GM12878 (cell line): ENCODE measurements at regions not wholly inside any gene's neighbourhood (a gene's known extent, or its start where the extent isn't known, plus 50 kb on each side); places are given as distances from the start of the nearest gene placed in this dataset.

Experiments
- ATAC-seq: fragments of 200-7000 bp; cut with Tn5 transposase; 3 replicates; pipeline ENCODE4 v1.9.1; 2020; ENCODE audit warnings: mild to moderate bottlenecking, moderate library complexity
- BruUV-seq: library from RNA; stranded (reverse); fragments of 400-500 nt; replicated peaks from 2 replicates; lab custom pipeline; 2021; lab: Mats Ljungman, UMichigan
- CTCF ChIA-PET: fragments of 300-600 bp; sonication (Branson Sonifier 250); formaldehyde crosslinking; extraction: SDS; loops from one replicate; lab custom pipeline; 2021; ENCODE audit warnings: inconsistent platforms; lab: Yijun Ruan, JAX
- POLR2A ChIA-PET: fragments of 350-600 bp; formaldehyde crosslinking; extraction: SDS; loops from one replicate; lab custom pipeline; 2021; ENCODE audit warnings: inconsistent platforms; lab: Charles Lee
- RAD21 ChIA-PET: fragments of 300-600 bp; sonication (Branson Sonifier 250); formaldehyde crosslinking; loops from one replicate; lab custom pipeline; 2023; ENCODE audit warnings: antibody characterized with exemption; ENCODE audit not compliant: unreplicated experiment; lab: Charles Lee
- SMC1A ChIA-PET: fragments of 300-600 bp; sonication (Branson Sonifier 250); formaldehyde crosslinking; loops from one replicate; lab custom pipeline; 2023; ENCODE audit not compliant: unreplicated experiment, uncharacterized antibody; lab: Charles Lee
- DNase-seq: peaks from one replicate; pipeline ENCODE4 v3.0.0-alpha.2; 2011; ENCODE audit warnings: low read depth, low spot score
- FAIRE-seq: peaks from 3 replicates; lab custom pipeline; 2011; peaks lifted over from hg19 to GRCh38; lab: Jason Lieb, UNC
- H2AFZ ChIP-seq: 2 replicates; pipeline ENCODE4 v1.6.0; 2011; ENCODE audit warnings: low read depth, low read length, control low read depth; ENCODE audit not compliant: control insufficient read depth
- H3K27ac ChIP-seq: 2 replicates; pipeline ENCODE4 v1.5.1; 2011; ENCODE audit warnings: control low read depth; ENCODE audit not compliant: control insufficient read depth, insufficient read depth
- H3K27me3 ChIP-seq, 2 experiments: replicated peaks in 1 of 2; 2 replicates each; pipeline versions ENCODE4 v1.6.0 to v1.6.1; 2011; ENCODE audit warnings: low read length in 1 of 2; ENCODE audit not compliant: control insufficient read depth in 2 of 2, insufficient read depth in 2 of 2
- H3K36me3 ChIP-seq, 2 experiments: 2 replicates each; pipeline ENCODE4 v1.5.1; 2011; ENCODE audit warnings: low read length in 1 of 2; ENCODE audit not compliant: control insufficient read depth in 2 of 2, insufficient read depth in 2 of 2
- H3K4me1 ChIP-seq: 2 replicates; pipeline ENCODE4 v1.6.1; 2011; ENCODE audit warnings: mild to moderate bottlenecking, low read length, moderate library complexity, mixed read lengths; ENCODE audit not compliant: control insufficient read depth, insufficient read depth
- H3K4me2 ChIP-seq: 2 replicates; pipeline ENCODE4 v1.6.0; 2011; ENCODE audit warnings: control low read depth; ENCODE audit not compliant: control insufficient read depth, insufficient read depth
- H3K4me3 ChIP-seq: fragments of 200-600 bp; sonication (generic); 2 replicates; pipeline ENCODE4 v1.5.1; 2016
- H3K79me2 ChIP-seq: 2 replicates; pipeline ENCODE4 v1.6.0; 2011; ENCODE audit warnings: low read length; ENCODE audit not compliant: control insufficient read depth, insufficient read depth
- H3K9ac ChIP-seq: 2 replicates; pipeline ENCODE4 v1.8.0; 2011; ENCODE audit warnings: low read length, control low read depth, mixed read lengths; ENCODE audit not compliant: control insufficient read depth, insufficient read depth
- H3K9me3 ChIP-seq: replicated peaks from 3 replicates; pipeline ENCODE4 v1.5.1; 2011; ENCODE audit warnings: mild to moderate bottlenecking, low read length; ENCODE audit not compliant: control insufficient read depth, insufficient read depth
- H4K20me1 ChIP-seq: 2 replicates; pipeline ENCODE4 v1.6.0; 2011; ENCODE audit not compliant: control insufficient read depth, insufficient read depth
- ASH2L ChIP-seq: fragments of 300-600, 200-600 bp; sonication (generic); IDR thresholded peaks from 2 replicates; pipeline ENCODE4 v1.6.1; 2017; ENCODE audit warnings: low read depth, mild to moderate bottlenecking, borderline replicate concordance
- DPF2 ChIP-seq: fragments of 450-650 bp; IDR thresholded peaks from 2 replicates; pipeline ENCODE4 v1.6.1; 2017; ENCODE audit warnings: mild to moderate bottlenecking
- KLF5 ChIP-seq: fragments of 450-650 bp; IDR thresholded peaks from 2 replicates; pipeline ENCODE4 v1.6.1; 2014; ENCODE audit warnings: mild to moderate bottlenecking; ENCODE audit not compliant: partially characterized antibody
- MXI1 ChIP-seq: fragments of 150-350 bp; IDR thresholded peaks from 2 replicates; pipeline ENCODE4 v1.6.1; 2011; ENCODE audit warnings: low read depth, mild to moderate bottlenecking, inconsistent platforms, low read length, improper control_type of control experiment
- WGBS: methylation state at CpG from one replicate; pipeline ENCODE4 v1.1.6; 2016; ENCODE audit warnings: low lambda C conversion rate; ENCODE audit not compliant: insufficient replicate concordance, insufficient coverage; ENCODE audit errors: missing lambda C conversion rate; 5-methylcytosine and 5-hydroxymethylcytosine counted together
- in situ Hi-C: fragments of 300-500 bp; cut with MboI; formaldehyde crosslinking; loops from 9 replicates; pipeline ENCODE4 v1.14.3; 2018; ENCODE audit warnings: mixed read lengths
- intact Hi-C: fragments of 100-400 bp; cut with micrococcal nuclease; formaldehyde crosslinking; loops from one replicate; pipeline ENCODE4 v1.14.2; 2022; ENCODE audit not compliant: unreplicated experiment
- TF ChIP-seq, protein P1 (sequence below): IDR thresholded peaks from 2 replicates; pipeline ENCODE4 v1.6.1; 2011; ENCODE audit warnings: low read depth, low read length, improper control_type of control experiment, borderline replicate concordance
- TF ChIP-seq, protein P2 (sequence below): fragments of 450-650 bp; IDR thresholded peaks from 2 replicates; pipeline ENCODE4 v1.6.1; 2017; ENCODE audit warnings: mild to moderate bottlenecking, moderate library complexity
- TF ChIP-seq, protein P3 (sequence below): IDR thresholded peaks from 2 replicates; pipeline ENCODE4 v1.6.1; 2012; ENCODE audit warnings: low read depth, low read length, improper control_type of control experiment
- TF ChIP-seq, protein P4 (sequence below): fragments of 450-650 bp; IDR thresholded peaks from 2 replicates; pipeline ENCODE4 v1.6.1; 2017; ENCODE audit warnings: mild to moderate bottlenecking, low read depth, inconsistent platforms; ENCODE audit not compliant: poor library complexity, severe bottlenecking
- TF ChIP-seq, protein P5 (sequence below): fragments of 450-650 bp; conservative IDR thresholded peaks from 2 replicates; pipeline ENCODE4 v1.6.1; 2017; ENCODE audit warnings: mild to moderate bottlenecking, moderate library complexity

DNA sequence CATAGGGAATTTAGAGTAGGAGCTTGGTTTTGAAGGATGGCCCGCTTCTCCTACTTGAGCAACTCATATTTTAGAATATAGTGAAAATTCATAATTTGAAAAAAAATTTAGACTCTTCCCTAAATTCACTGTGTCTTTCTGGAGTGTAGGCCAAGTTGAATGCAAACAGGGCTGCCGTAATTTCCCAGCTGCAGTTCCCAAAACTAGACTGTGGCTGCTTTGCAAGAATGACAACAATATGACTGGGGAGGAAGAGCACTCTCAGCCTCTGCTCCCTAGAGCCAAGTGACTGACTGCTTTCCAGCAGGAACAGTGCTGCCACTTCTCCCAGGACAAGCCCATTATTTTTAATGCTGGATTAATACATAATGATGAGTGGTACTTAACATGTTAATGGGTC is 209.0 kb downstream of the RHOU start:
- Histone ChIP-seq H3K9ac (no peak overlapping the region), H3K27ac (no peak overlapping the region), H3K27me3 (no peaks in the 10 kb centered on the region; a peak in 2 of 4 replicates), H2AFZ (no peak overlapping the region), H3K4me3 (no peak overlapping the region), H3K79me2 (no peaks in the 10 kb centered on the region), H4K20me1 (no peaks in the 10 kb centered on the region), H3K9me3 (no peaks in the 10 kb centered on the region), H3K36me3 (no peaks in the 10 kb centered on the region), H3K4me2 (no peak overlapping the region), H3K4me1 (no peaks in the 10 kb centered on the region)
- no TSS peak for BruUV-seq
- ChIA-PET RAD21 (no interaction called here), POLR2A (no interaction called here), CTCF (no interaction called here), SMC1A (no interaction called here)
- 30% methylated on average over 2 of the region's 2 CpGs for WGBS
- DNase-seq = no peak
- no peak for ATAC-seq
- in situ Hi-C loops (no loop called here), intact Hi-C loops (no loop called here)
- FAIRE-seq = no peak
- TF ChIP-seq ASH2L (no peak), KLF5 (no peak), MXI1 (no peak), DPF2 (no peak)
- TF ChIP-seq, protein P1, sequence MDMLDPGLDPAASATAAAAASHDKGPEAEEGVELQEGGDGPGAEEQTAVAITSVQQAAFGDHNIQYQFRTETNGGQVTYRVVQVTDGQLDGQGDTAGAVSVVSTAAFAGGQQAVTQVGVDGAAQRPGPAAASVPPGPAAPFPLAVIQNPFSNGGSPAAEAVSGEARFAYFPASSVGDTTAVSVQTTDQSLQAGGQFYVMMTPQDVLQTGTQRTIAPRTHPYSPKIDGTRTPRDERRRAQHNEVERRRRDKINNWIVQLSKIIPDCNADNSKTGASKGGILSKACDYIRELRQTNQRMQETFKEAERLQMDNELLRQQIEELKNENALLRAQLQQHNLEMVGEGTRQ = no peak
- TF ChIP-seq, protein P2, sequence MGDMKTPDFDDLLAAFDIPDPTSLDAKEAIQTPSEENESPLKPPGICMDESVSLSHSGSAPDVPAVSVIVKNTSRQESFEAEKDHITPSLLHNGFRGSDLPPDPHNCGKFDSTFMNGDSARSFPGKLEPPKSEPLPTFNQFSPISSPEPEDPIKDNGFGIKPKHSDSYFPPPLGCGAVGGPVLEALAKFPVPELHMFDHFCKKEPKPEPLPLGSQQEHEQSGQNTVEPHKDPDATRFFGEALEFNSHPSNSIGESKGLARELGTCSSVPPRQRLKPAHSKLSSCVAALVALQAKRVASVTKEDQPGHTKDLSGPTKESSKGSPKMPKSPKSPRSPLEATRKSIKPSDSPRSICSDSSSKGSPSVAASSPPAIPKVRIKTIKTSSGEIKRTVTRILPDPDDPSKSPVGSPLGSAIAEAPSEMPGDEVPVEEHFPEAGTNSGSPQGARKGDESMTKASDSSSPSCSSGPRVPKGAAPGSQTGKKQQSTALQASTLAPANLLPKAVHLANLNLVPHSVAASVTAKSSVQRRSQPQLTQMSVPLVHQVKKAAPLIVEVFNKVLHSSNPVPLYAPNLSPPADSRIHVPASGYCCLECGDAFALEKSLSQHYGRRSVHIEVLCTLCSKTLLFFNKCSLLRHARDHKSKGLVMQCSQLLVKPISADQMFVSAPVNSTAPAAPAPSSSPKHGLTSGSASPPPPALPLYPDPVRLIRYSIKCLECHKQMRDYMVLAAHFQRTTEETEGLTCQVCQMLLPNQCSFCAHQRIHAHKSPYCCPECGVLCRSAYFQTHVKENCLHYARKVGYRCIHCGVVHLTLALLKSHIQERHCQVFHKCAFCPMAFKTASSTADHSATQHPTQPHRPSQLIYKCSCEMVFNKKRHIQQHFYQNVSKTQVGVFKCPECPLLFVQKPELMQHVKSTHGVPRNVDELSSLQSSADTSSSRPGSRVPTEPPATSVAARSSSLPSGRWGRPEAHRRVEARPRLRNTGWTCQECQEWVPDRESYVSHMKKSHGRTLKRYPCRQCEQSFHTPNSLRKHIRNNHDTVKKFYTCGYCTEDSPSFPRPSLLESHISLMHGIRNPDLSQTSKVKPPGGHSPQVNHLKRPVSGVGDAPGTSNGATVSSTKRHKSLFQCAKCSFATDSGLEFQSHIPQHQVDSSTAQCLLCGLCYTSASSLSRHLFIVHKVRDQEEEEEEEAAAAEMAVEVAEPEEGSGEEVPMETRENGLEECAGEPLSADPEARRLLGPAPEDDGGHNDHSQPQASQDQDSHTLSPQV = no peak
- TF ChIP-seq, protein P3, sequence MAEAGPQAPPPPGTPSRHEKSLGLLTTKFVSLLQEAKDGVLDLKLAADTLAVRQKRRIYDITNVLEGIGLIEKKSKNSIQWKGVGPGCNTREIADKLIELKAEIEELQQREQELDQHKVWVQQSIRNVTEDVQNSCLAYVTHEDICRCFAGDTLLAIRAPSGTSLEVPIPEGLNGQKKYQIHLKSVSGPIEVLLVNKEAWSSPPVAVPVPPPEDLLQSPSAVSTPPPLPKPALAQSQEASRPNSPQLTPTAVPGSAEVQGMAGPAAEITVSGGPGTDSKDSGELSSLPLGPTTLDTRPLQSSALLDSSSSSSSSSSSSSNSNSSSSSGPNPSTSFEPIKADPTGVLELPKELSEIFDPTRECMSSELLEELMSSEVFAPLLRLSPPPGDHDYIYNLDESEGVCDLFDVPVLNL = no peak
- TF ChIP-seq, protein P4, sequence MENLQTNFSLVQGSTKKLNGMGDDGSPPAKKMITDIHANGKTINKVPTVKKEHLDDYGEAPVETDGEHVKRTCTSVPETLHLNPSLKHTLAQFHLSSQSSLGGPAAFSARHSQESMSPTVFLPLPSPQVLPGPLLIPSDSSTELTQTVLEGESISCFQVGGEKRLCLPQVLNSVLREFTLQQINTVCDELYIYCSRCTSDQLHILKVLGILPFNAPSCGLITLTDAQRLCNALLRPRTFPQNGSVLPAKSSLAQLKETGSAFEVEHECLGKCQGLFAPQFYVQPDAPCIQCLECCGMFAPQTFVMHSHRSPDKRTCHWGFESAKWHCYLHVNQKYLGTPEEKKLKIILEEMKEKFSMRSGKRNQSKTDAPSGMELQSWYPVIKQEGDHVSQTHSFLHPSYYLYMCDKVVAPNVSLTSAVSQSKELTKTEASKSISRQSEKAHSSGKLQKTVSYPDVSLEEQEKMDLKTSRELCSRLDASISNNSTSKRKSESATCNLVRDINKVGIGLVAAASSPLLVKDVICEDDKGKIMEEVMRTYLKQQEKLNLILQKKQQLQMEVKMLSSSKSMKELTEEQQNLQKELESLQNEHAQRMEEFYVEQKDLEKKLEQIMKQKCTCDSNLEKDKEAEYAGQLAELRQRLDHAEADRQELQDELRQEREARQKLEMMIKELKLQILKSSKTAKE = no peak
- TF ChIP-seq, protein P5, sequence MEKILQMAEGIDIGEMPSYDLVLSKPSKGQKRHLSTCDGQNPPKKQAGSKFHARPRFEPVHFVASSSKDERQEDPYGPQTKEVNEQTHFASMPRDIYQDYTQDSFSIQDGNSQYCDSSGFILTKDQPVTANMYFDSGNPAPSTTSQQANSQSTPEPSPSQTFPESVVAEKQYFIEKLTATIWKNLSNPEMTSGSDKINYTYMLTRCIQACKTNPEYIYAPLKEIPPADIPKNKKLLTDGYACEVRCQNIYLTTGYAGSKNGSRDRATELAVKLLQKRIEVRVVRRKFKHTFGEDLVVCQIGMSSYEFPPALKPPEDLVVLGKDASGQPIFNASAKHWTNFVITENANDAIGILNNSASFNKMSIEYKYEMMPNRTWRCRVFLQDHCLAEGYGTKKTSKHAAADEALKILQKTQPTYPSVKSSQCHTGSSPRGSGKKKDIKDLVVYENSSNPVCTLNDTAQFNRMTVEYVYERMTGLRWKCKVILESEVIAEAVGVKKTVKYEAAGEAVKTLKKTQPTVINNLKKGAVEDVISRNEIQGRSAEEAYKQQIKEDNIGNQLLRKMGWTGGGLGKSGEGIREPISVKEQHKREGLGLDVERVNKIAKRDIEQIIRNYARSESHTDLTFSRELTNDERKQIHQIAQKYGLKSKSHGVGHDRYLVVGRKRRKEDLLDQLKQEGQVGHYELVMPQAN = no peak
